ENCODE measurements at regions not wholly inside any gene's neighbourhood (a gene's known extent, or its start where the extent isn't known, plus 50 kb on each side); places are given as distances from the start of the nearest gene placed in this dataset.

DNA sequence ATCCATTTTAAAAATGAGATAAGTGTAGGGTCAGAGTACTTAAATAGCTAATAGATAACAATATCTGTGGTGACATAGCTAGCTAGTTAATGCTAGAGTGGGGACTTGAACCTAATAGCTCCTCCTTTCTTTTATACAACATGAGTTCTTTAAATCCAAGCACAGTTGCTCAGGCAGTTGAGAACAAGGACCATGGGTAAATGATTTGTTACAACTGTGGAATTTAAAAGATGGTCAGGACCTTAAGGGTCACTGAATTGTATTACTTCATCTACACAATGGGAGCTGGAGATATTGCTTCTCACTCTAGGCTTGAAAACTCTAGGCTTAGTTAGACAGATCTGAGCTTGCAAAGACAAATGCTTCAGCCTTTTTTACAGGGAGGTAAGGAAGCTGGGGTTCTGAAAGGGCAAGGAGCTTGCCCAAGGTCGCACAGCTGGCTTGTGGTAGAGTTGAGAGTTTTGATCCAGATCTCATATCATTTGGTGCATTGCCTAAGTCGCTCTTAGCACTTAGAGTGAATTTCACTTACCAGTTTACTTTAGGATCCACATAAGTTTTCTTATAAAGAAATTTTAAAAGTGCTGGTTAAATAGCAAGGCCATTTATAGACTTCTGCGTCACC is 90.2 kb downstream of the EDEM1 start:
- Mint-ChIP-seq H3K9me3 (peaks cover 25% of the 10 kb centered on the region), H3K4me3 (no peak overlapping the region), H3K36me3 (no peaks in the 10 kb centered on the region), H3K27ac (no peak overlapping the region), H3K4me1 (no peaks in the 10 kb centered on the region), H3K27me3 (ENCODE audit: low read depth) (no peaks in the 10 kb centered on the region)
- no peak for TF ChIP-seq CTCF (IDR thresholded peaks at IDR 0.05; ENCODE audit: unreplicated experiment)
- no peak for DNase-seq (ENCODE audit: low spot score in 2 of 2, unreplicated experiment in 2 of 2)

GRCh38 chr3:5278666-5279065 is 91.2 kb downstream of the EDEM1 start:
- Mint-ChIP-seq H3K9me3 (peaks cover 25% of the 10 kb centered on the region), H3K4me1 (no peaks in the 10 kb centered on the region)
- no peak for TF ChIP-seq CTCF (IDR thresholded peaks at IDR 0.05; ENCODE audit: unreplicated experiment)

DNA sequence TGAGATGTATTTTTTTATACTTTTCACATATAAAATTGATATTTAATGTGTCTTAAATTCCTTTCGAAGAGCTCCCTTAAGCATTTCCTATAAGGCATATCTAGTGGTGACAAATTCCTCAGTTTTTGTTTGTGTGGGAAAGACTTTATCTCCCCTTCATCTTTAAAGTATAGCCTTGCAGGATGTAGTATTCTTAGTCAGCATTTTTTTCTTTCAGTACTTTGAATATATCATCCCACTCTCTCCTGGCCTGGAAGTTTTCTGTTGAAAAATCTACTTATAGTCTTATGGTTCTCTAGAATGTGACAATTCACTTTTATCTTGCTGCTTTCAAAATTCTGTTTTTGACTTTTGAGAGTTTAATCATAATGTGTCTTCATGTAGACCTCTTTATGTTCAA is 95.2 kb downstream of the EDEM1 start:
- H3K36me3 Mint-ChIP-seq, result no peaks in the 10 kb centered on the region
- H3K4me3 Mint-ChIP-seq, result no peak overlapping the region
- DNase-seq (ENCODE audit: low spot score in 2 of 2, unreplicated experiment in 2 of 2), result no peak
- no peak for TF ChIP-seq CTCF (IDR thresholded peaks at IDR 0.05; ENCODE audit: unreplicated experiment)
- peaks cover 47% of the 10 kb centered on the region for H3K9me3 Mint-ChIP-seq
- no peaks in the 10 kb centered on the region for H3K27me3 Mint-ChIP-seq (ENCODE audit: low read depth)
- H3K27ac Mint-ChIP-seq, result no peak overlapping the region
- no peaks in the 10 kb centered on the region for H3K4me1 Mint-ChIP-seq

More at GRCh38 chr3:5278666-5279065, 91.2 kb downstream of the EDEM1 start:
- Mint-ChIP-seq H3K4me3 (no peak overlapping the region), H3K36me3 (no peaks in the 10 kb centered on the region), H3K27ac (no peak overlapping the region), H3K27me3 (ENCODE audit: low read depth) (no peaks in the 10 kb centered on the region)
- no peak for DNase-seq (ENCODE audit: low spot score in 2 of 2, unreplicated experiment in 2 of 2)

GRCh38 chr3:5285439-5285838 is 97.9 kb downstream of the EDEM1 start:
- H3K27me3 Mint-ChIP-seq (ENCODE audit: low read depth), result no peaks in the 10 kb centered on the region
- H3K9me3 Mint-ChIP-seq, result peaks cover 51% of the 10 kb centered on the region
- H3K36me3 Mint-ChIP-seq, result peaks cover 2% of the 10 kb centered on the region
- H3K27ac Mint-ChIP-seq, result no peak overlapping the region
- no peak overlapping the region for H3K4me3 Mint-ChIP-seq
- DNase-seq (ENCODE audit: low spot score in 2 of 2, unreplicated experiment in 2 of 2), result no peak
- no peaks in the 10 kb centered on the region for H3K4me1 Mint-ChIP-seq
- no peak for TF ChIP-seq CTCF (IDR thresholded peaks at IDR 0.05; ENCODE audit: unreplicated experiment)

GRCh38 chr3:5290915-5291314 is 103.4 kb downstream of the EDEM1 start:
- peaks cover 36% of the 10 kb centered on the region for H3K9me3 Mint-ChIP-seq
- no peaks in the 10 kb centered on the region for H3K27me3 Mint-ChIP-seq (ENCODE audit: low read depth)
- H3K4me3 Mint-ChIP-seq, result no peak overlapping the region

More at GRCh38 chr3:5290915-5291314, 103.4 kb downstream of the EDEM1 start:
- no peaks in the 10 kb centered on the region for H3K4me1 Mint-ChIP-seq
- DNase-seq (ENCODE audit: low spot score in 2 of 2, unreplicated experiment in 2 of 2), result no peak
- TF ChIP-seq CTCF (IDR thresholded peaks at IDR 0.05; ENCODE audit: unreplicated experiment), result no peak
- H3K27ac Mint-ChIP-seq, result no peak overlapping the region
- peaks cover 2% of the 10 kb centered on the region for H3K36me3 Mint-ChIP-seq

Measured in mesothelial cell of epicardium (in vitro differentiated cells).